Vagina (tissue), 2 donors: ENCODE measurements at regions not wholly inside any gene's neighbourhood (a gene's known extent, or its start where the extent isn't known, plus 50 kb on each side); places are given as distances from the start of the nearest gene placed in this dataset.

Experiments
- DNase-seq, 2 donors: peaks; one replicate each; pipeline ENCODE4 v3.0.0-alpha.2; 2017; ENCODE audit errors: extremely low spot score in 2 of 2
- H3K27ac ChIP-seq: fragments of 200-600 bp; sonication (generic); one replicate; pipeline ENCODE4 v1.5.1; 2019
- H3K27me3 ChIP-seq: fragments of 200-600 bp; sonication (generic); one replicate; pipeline ENCODE4 v1.5.1; 2019
- H3K36me3 ChIP-seq, 2 donors: fragments of 200-600 bp; sonication (generic); one replicate each; pipeline ENCODE4 v1.5.1; 2017 to 2019
- H3K4me1 ChIP-seq: fragments of 200-600 bp; sonication (generic); one replicate; pipeline ENCODE4 v1.5.1; 2019
- H3K4me3 ChIP-seq, 2 donors: fragments of 200-600 bp; sonication (generic); 1 replicate in 1 of 2; 2 replicates in 1 of 2; pipeline ENCODE4 v1.5.1; 2016 to 2019
- H3K9me3 ChIP-seq: fragments of 200-600 bp; sonication (generic); one replicate; pipeline ENCODE4 v1.5.1; 2019
- CTCF ChIP-seq, 3 experiments: fragments of 450-650 bp in 2 of 3; fragments of 200-600 bp in 1 of 3; sonication (generic) in 1 of 3; IDR thresholded peaks; one replicate each; pipeline ENCODE4 v1.5.1; 2017 to 2019; ENCODE audit warnings: antibody characterized with exemption in 3 of 3, mild to moderate bottlenecking in 2 of 3, moderate library complexity in 2 of 3
- POLR2A ChIP-seq, 2 donors: fragments of 450-650 bp; IDR thresholded peaks; one replicate each; pipeline ENCODE4 v1.6.1; 2017; ENCODE audit warnings: antibody characterized with exemption in 2 of 2, mild to moderate bottlenecking in 2 of 2, moderate library complexity in 2 of 2
- POLR2AphosphoS5 ChIP-seq, 2 donors: sonication (generic); formaldehyde crosslinking; IDR thresholded peaks; one replicate each; pipeline ENCODE4 v1.9.0; 2017; ENCODE audit warnings: antibody characterized with exemption in 2 of 2, mild to moderate bottlenecking in 2 of 2, low read depth in 1 of 2; ENCODE audit not compliant: insufficient read depth in 1 of 2
- intact Hi-C: fragments of 100-400 bp; cut with DNase I; formaldehyde crosslinking; loops from one replicate; pipeline ENCODE4 v1.15.1; 2023

- no peak overlapping the region for H3K27ac ChIP-seq
- TF ChIP-seq CTCF (IDR thresholded peaks at IDR 0.05): no peak
- TF ChIP-seq POLR2A (IDR thresholded peaks at IDR 0.05): no peak
- no peak for TF ChIP-seq POLR2AphosphoS5 (IDR thresholded peaks at IDR 0.05; ENCODE audit: insufficient read depth in 1 of 2, low read depth in 1 of 2)
- H3K36me3 ChIP-seq: no peaks in the 10 kb centered on the region
- intact Hi-C loops: no loop called here
- no peaks in the 10 kb centered on the region for H3K27me3 ChIP-seq
- H3K9me3 ChIP-seq: no peaks in the 10 kb centered on the region
- no peak for DNase-seq
- no peak overlapping the region for H3K4me3 ChIP-seq
- H3K4me1 ChIP-seq: no peaks in the 10 kb centered on the region
These were observed 1009.5 kb upstream of the WWC1 start for GRCh38 chr5:167281925-167282324.

GRCh38 chr5:167283691-167284090 lies 1007.8 kb upstream of the WWC1 start:
- H3K9me3 ChIP-seq: no peaks in the 10 kb centered on the region
- H3K4me1 ChIP-seq: no peaks in the 10 kb centered on the region
- H3K4me3 ChIP-seq: no peak overlapping the region
- no peak for DNase-seq
- TF ChIP-seq POLR2AphosphoS5 (IDR thresholded peaks at IDR 0.05; ENCODE audit: insufficient read depth in 1 of 2, low read depth in 1 of 2): no peak
- no peak for TF ChIP-seq CTCF (IDR thresholded peaks at IDR 0.05)
- TF ChIP-seq POLR2A (IDR thresholded peaks at IDR 0.05): no peak
- H3K27ac ChIP-seq: no peak overlapping the region
- H3K27me3 ChIP-seq: no peaks in the 10 kb centered on the region
- no peaks in the 10 kb centered on the region for H3K36me3 ChIP-seq
- intact Hi-C loops: no loop called here

GRCh38 chr5:167284222-167284890 lies 1007.1 kb upstream of the WWC1 start:
- intact Hi-C loops: no loop called here
- Histone ChIP-seq H3K27ac (no peak overlapping the region), H3K4me3 (no peak overlapping the region), H3K27me3 (no peaks in the 10 kb centered on the region), H3K36me3 (no peaks in the 10 kb centered on the region), H3K4me1 (no peaks in the 10 kb centered on the region), H3K9me3 (no peaks in the 10 kb centered on the region)
- TF ChIP-seq POLR2A (IDR thresholded peaks at IDR 0.05) (no peak), CTCF (IDR thresholded peaks at IDR 0.05) (no peak), POLR2AphosphoS5 (IDR thresholded peaks at IDR 0.05; ENCODE audit: insufficient read depth in 1 of 2, low read depth in 1 of 2) (no peak)
- DNase-seq: no peak

GRCh38 chr5:167285591-167285990 lies 1005.9 kb upstream of the WWC1 start:
- no peak for DNase-seq
- H3K9me3 ChIP-seq: no peaks in the 10 kb centered on the region
- intact Hi-C loops: no loop called here
- no peaks in the 10 kb centered on the region for H3K4me1 ChIP-seq
- no peak overlapping the region for H3K4me3 ChIP-seq
- no peaks in the 10 kb centered on the region for H3K36me3 ChIP-seq
- no peak for TF ChIP-seq CTCF (IDR thresholded peaks at IDR 0.05)
- TF ChIP-seq POLR2AphosphoS5 (IDR thresholded peaks at IDR 0.05; ENCODE audit: insufficient read depth in 1 of 2, low read depth in 1 of 2): no peak
- no peak for TF ChIP-seq POLR2A (IDR thresholded peaks at IDR 0.05)
- H3K27ac ChIP-seq: no peak overlapping the region
- H3K27me3 ChIP-seq: no peaks in the 10 kb centered on the region

GRCh38 chr5:167286891-167287290 lies 1004.6 kb upstream of the WWC1 start:
- Histone ChIP-seq H3K4me1 (no peaks in the 10 kb centered on the region), H3K27me3 (no peaks in the 10 kb centered on the region), H3K27ac (no peak overlapping the region), H3K36me3 (no peaks in the 10 kb centered on the region), H3K9me3 (no peaks in the 10 kb centered on the region), H3K4me3 (no peak overlapping the region)
- TF ChIP-seq POLR2A (IDR thresholded peaks at IDR 0.05) (no peak), POLR2AphosphoS5 (IDR thresholded peaks at IDR 0.05; ENCODE audit: insufficient read depth in 1 of 2, low read depth in 1 of 2) (no peak), CTCF (IDR thresholded peaks at IDR 0.05) (no peak)
- intact Hi-C loops: no loop called here
- no peak for DNase-seq
